M059J (cell line): ENCODE measurements at regions not wholly inside any gene's neighbourhood (a gene's known extent, or its start where the extent isn't known, plus 50 kb on each side); places are given as distances from the start of the nearest gene placed in this dataset.
"Not testable (repeated sequence)": the region's sequence is repeated elsewhere in the genome, so short reads cannot be mapped to it uniquely, and the experiment has no call there.

ENCODE experiments used
- DNase-seq: peaks from one replicate; pipeline ENCODE4 v3.0.0-alpha.2; 2012; ENCODE audit warnings: low read depth

- not testable (repeated sequence) for DNase-seq
Measured at GRCh38 chr13:31607531-31607930, 131.8 kb upstream of the RXFP2 start.

- not testable (repeated sequence) for DNase-seq
Measured at GRCh38 chr13:31608780-31609179, 130.5 kb upstream of the RXFP2 start.

GRCh38 chr13:31610270-31610998 is 128.9 kb upstream of the RXFP2 start:
- DNase-seq, result no peak

GRCh38 chr13:31611214-31611613 is 128.1 kb upstream of the RXFP2 start:
- no peak for DNase-seq

GRCh38 chr13:31614073-31614472 is 125.3 kb upstream of the RXFP2 start:
- no peak for DNase-seq

- DNase-seq, result no peak
Measured at GRCh38 chr13:31614704-31615103, 124.6 kb upstream of the RXFP2 start.

GRCh38 chr13:31625115-31625514 is 114.2 kb upstream of the RXFP2 start:
- DNase-seq, result peak; percentile 37

- peak; percentile 22 for DNase-seq
Measured at GRCh38 chr13:31627097-31627845, 112.1 kb upstream of the RXFP2 start.

GRCh38 chr13:31629085-31629780 is 110.1 kb upstream of the RXFP2 start:
- peak; percentile 78 for DNase-seq

GRCh38 chr13:31631071-31631470 is 108.3 kb upstream of the RXFP2 start:
- DNase-seq, result peak; percentile 48

- no peak for DNase-seq
Measured at GRCh38 chr13:31631746-31632145, 107.6 kb upstream of the RXFP2 start.

GRCh38 chr13:31638577-31638976 is 100.7 kb upstream of the RXFP2 start:
- DNase-seq, result peak; percentile 87

GRCh38 chr13:31639443-31640163 is 99.7 kb upstream of the RXFP2 start:
- DNase-seq, result peak; percentile 37

- DNase-seq, result no peak
Measured at GRCh38 chr13:31649766-31650165, 89.6 kb upstream of the RXFP2 start.

GRCh38 chr13:31653730-31654129 is 85.6 kb upstream of the RXFP2 start:
- DNase-seq, result no peak

- DNase-seq, result no peak
Measured at GRCh38 chr13:31663880-31664585, 75.3 kb upstream of the RXFP2 start.

- DNase-seq, result peak; percentile 12
Measured at GRCh38 chr13:31670831-31671617, 68.3 kb upstream of the RXFP2 start.

- DNase-seq, result no peak
Measured at GRCh38 chr13:31674051-31674450, 65.3 kb upstream of the RXFP2 start.

GRCh38 chr13:31675440-31675953 is 63.8 kb upstream of the RXFP2 start:
- peak; percentile 16 for DNase-seq

- DNase-seq, result no peak
Measured at GRCh38 chr13:31681133-31681532, 58.2 kb upstream of the RXFP2 start.
